Stimulated activated naive CD4-positive, alpha-beta T cell (primary cell): ENCODE measurements at regions not wholly inside any gene's neighbourhood (a gene's known extent, or its start where the extent isn't known, plus 50 kb on each side); places are given as distances from the start of the nearest gene placed in this dataset.

Experiments used
- DNase-seq, 6 experiments: peaks; one replicate each; lab custom pipeline; 2025; lab: John Stamatoyannopoulos, UW

DNA sequence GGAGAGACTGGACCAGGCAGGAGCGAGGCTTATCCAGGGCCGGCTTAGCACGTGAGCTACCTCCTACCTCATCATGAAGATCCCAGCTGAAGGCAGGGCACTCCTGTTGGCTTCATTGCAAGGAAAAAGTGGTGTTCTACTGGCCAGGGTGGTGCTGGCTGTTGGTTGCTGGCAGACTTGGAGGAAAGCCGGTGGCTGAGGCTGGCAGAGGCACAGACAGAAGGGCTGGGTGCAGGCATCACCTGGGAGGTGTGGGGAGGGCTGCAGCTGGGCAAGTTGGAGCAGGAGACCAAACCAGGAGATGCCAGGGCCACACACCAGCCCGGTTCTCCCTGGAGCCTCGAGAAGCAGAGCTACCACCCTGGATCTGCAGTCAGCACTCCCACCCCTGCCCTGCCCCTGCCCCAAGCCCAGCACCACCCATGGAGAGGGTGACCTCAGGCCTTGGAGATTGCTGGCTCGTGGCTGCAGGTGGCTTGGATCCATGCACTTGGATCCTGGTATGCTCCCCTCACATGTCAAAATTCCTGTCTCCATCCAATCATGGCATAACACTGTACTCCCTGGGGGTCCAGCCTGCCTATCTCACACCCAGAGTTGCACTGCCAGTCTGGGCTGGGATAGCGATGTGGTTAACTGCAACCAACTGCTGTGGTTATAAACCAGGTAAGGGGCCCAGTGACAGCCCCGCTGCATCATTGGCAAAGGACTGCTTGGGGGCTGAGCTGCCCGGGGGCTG lies 49.7 kb downstream of the GLI2 start:
- DNase-seq: no peak

DNA sequence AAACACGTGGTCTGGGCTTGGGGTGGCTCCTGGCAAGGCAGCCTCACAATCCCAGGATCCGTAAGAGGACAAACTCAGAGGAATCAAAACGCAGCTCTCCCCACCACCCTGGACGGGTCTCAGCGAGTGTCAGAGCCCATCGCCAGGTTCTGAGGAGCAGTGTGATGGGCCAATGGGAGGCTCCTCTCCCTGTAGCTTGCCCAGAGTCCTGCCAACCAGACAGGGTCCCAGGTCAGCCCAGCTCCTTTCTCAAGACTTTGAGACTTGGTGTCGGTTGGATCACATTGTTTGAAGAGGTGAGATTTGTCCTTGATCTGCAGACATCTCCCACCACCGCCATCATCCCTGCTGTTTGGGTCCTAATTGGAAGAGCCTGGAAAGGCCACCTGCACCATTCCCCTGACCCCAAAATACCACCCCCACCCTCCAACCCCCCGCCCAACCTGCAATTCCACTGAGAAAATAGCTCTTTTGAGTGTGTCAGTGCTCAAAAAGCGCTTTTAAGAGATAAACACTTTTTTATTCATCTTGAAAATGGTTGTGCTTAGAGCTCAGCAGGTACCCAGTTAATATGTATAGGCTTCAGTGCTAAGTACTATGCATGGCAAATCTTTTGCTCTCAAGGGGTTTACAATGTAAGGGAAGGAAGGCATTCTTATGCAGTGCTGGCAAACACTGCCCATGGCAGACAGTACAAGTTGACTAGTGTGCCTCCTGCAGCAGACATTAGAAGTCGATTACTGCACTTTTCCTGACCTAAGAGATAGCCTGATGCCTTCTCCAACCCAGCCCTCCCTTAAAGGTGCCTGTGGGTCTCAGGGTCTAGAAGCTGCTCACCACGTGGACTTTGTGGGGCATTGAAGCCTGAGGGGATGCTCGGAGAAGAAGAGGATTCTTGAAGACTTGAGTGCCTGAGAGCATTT lies 50.6 kb downstream of the GLI2 start:
- no peak for DNase-seq

DNA sequence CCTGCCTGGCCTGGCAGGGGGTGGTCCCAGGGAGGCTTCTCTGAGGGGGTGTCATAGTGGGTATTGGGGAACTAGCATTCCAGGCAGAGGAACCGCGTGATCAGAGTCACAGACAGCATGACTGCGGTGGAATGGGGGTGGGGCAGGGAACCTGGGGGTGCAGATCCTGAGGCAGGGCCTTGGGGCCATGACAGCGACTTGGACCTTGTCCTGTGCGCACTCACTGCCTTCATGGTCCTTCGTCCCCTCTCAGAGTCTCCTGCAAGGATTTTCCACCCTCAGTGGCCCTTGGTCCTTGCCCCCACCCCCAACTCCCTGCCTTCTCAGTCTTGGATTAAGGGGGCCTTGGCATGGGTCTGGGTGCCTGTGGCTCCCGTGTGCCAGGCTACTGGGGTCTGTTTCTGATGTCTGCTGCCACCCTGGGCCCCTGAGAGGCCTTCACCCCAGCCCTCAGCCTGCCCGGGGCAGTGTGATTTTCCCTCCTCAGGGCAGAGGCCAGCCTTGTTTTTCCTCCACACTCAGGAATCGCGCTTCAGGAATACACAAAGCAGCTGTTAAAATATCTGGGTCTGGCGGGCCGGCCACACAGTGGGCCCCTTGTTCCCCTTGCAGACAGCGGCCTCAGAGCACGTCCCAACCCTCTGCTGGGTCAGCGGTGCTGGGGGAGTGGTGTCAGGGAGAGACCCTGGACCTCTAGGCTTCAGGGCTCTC lies 51.6 kb downstream of the GLI2 start:
- no peak for DNase-seq

DNA sequence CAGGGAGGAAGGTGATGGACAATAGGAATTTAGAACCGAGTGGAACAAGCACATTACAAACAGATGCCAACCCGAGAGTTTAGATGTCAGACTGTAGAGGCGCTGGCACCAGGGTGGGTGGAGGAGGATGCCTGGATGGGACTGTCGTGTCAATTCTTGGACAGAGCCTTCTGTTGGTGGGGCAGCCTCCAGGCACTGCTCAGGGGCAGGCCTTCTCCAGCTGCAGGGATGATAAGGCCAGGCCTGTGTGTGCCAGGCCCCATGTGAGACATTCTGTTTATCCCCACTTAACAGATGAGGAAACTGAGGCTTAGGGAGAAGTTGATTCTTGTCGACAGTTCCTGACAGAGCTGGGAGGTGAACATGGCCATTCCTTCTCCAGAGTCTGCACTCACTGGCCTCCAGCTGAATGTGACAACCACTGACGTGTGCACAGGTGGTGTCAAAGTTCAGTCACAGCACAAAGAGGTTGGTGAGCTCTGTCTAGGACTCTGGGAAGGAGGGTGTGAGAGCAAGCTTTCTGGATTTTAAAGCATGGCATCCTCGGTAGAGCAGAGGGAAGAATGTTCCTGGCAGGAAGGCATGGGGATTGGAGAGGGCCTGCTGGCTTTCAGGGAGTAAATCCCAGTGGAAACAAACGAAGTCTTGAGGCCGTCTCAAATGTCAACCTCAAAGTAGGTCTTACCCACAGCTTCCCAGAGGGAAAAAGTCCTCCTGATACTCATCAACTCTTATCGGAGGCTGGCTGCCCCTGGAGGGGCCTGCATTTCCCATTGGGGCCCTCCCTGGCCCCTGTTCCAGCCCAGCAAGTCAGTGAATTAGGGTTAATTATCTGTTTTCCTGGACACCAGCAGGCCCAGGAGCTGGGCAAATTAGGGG lies 52.4 kb downstream of the GLI2 start:
- DNase-seq: no peak

DNA sequence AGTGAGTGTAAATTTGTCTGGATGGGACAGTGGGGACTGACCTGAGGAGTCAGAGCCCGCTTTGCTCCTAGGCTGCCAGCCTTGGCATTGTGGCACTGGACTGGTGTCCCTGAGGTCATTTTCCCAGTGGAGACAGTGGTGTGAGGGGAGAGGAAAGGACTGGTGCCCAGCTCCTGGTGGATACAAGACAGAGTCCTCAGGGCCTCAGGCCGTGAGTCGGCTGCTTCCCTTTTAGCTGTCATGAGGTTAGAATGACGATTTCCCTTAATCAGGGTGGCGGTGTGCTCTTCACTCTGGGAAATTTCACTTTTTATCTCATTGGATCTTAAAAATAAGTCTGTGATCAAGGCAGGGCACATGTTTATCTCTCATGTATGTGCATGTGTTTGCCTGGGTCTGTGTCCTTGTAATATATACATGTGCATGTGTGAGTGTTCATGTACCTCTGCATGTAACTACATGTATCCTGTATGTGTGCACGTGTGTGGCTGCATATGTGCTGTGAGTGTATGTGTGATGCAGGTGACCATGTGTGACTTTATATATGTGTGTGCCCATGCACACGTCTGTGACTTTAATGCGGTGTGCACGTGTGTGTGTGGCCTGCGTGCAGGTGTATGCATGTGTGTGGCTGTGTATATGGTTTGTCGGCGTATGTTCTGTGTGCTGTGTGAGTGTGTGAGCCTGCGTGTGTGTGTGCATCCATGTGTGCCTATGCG lies 55.7 kb downstream of the GLI2 start:
- DNase-seq: no peak

DNA sequence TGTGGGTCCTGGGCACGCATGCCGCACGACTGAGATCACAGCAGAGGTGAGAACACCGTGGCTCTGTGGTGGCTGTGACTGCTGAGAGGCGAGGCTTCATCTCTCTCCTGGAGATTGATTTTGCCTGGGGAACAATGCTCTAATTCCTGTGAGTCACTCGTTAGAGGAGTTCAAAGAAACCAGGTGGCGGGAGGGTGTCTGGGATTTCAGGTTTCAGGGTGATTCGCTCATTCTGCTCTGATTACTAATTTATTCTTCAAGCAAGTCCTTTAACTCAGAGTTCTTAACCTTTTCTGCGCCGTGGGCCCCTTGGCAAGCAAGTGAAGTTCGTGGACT lies 56.3 kb downstream of the GLI2 start:
- DNase-seq: no peak

DNA sequence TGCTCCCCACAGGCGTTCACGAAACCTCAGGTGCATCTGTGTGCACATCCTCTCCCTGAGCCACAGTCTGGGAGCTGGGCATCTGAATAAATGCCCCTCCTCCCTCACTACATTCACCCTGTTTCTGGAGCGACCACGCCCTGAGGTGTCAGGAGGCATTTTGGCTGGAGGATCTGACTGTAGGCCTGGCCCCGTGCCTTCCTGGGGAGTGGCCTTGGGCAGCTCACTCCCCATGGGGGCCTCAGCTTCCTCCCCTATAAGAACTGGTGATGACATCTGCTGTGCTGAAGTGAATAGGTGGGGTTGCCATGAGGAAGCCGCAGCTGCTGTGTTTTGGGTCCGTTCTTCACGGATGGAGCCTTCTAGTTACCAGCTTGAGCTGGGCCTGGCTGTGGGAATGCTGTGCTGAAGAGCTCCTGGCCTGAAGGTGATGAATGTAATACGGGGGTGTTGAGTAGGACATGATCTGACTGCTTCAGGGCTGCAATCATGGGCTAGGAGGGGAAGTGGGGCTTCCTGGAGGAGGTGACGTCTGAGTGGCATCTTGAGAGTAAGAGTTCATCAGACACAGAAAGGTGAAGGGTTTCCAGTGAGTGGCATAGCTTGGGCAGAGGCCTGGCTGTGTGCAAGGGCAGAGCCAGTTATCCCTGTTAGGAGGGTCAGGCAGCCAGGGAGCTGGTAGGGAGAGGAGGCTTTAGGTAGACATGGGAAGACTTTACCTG lies 58.2 kb downstream of the GLI2 start:
- DNase-seq: no peak

DNA sequence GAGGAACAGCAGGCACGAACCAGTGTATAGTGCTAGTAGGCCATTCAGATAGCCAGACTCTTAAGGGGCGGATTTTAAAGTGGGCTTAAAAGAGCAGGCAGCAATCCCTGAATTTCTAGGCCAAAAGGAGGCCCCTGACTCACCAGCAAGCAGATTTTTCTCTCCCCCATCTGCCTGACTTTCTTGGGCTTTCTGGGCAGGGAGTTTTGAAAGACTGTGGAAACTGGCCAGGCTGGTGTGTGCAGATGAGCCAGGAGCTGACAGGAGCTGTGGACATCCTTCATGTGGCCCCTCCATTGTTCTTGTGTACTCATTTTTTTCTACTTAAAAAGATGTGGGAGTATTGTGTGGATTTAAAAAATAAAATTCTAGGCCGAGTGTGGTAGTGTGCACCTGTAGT lies 59.0 kb downstream of the GLI2 start:
- DNase-seq: no peak

DNA sequence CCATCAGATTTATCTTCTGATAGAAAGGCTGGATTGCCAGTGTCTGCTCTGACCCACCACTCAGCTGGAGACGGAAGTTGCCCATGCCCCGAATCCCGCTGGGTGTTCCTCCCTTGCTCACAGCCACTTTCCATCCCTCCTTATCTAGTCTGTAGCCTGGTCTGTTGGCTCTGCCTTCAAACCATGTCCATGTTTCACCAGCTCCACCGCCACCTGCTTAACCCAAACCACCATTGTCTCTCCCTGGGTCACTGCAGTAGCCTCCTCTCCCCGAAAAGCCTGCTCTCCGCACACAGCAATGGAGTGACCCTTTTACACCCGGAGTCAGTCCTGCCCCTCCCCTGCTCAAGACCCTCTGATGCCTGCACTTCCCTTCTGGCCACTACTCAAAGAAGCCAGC lies 60.4 kb downstream of the GLI2 start:
- DNase-seq: no peak

DNA sequence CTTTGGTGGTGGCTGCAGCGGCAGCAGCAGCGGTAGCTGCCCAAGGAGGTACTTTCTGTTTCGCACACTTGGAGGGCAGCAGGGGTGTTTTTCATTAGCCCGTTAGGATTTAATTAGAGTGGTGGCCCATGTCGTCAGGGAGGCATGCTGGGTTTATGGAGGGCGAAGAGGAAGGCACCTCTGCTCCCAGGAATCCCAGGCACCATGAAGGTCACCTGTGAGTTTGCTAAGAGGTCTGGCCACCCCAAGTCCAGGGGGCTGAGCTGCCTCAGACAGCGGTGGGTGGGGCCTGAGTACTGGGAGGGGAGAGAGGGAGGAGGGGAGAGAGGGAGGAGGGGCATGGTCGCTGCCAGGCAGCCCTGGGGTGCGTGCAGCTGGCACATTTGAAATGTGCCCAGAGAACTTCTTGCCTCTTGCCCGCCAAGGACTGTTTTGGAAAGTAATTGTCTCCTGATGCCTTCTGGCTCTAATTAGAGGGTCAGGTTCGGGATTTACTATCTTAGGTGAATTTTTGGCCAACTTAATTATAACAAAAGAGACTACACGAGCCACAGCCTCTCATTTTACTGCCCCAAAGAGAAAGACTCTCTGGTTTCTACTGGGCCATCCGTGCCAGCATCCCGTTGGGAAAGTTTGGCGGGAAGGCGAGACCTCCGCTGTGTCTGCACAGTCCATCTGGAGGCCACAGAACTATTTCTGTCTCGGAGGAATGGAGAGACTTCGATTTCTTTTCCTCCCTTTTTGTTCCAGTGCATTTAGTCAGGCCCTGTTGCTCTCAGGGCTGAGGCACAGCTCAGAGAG lies 62.0 kb downstream of the GLI2 start:
- no peak for DNase-seq

DNA sequence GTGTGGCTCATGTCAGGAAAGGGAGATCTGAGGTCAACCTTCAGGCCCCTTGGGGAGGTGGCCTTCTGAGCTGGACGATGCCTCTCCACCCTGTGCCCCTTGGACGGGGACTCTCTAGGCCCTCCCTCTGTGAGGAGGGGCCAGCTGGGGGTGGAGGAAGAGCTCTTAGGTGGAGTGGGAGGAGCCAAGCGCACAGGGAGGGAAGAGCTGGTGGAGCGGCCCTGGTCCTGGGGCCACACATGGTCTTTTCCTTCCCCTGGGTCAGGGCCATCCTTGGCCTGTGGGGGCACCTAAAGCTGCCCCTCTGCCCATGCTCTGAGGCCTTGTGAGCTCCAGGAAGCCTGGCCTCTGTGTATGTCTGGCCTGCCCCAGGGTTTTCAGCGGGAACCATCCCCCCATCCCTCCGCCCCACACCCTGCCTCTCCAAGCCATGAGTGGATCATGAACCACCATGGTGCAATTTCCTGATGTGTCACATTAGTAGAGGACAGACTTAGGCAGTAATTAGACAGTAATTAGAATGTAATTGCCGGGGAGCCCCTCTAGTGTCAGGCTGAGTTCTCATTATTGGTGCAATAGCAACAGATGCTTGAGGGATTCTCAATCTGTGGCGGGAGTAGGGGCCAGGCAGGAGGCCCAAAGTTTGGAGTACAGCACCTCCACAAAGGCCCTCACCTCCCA lies 63.0 kb downstream of the GLI2 start:
- DNase-seq: no peak

DNA sequence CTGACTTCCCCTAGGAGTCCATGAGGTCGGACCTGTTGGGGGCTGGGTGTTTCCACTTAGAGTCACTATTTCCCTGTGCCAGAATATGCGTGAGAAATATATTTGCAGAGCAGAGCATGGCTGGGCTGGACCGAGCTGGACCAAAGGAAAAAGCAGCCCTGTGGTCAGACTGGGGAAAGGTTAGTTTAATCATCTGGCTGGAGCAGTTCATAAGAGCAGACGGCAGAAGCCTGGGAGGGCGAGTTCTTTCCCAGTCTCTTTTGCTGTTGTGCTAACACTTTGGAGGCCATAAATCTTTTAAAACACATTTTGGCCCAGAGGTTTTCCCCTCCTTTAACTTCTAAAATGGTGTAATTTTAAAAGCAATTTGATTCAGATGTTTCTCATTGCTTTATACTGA lies 66.5 kb downstream of the GLI2 start:
- no peak for DNase-seq

DNA sequence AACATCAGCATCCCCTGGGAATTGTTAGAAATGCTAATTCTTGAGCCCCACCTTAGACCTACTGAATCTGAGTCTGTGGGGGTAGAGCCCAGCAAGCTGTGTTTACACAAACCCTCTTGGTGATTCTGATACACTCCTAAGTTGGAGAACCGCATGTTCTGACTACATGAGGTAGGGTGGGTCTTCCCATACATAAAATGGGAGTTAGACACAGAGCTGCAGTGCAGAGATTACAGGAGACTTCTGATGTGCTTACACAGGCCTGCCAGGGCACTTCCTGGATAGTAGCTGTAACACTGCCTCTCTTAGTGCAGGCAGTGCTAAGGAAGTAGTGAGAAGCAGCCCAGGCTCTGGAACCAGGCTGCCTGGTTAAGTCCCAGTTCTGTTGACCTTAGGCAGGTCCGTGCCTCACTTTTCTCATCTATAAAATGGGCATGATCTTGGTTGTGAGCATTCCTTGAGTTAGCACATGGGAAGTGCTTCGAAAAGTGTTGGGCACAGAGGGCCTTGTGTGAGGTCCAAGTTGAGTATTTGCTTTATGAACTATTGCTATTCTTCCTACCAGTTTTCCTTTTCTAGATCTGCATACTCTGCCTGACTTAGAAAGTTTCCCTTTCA lies 67.3 kb downstream of the GLI2 start:
- DNase-seq: no peak

DNA sequence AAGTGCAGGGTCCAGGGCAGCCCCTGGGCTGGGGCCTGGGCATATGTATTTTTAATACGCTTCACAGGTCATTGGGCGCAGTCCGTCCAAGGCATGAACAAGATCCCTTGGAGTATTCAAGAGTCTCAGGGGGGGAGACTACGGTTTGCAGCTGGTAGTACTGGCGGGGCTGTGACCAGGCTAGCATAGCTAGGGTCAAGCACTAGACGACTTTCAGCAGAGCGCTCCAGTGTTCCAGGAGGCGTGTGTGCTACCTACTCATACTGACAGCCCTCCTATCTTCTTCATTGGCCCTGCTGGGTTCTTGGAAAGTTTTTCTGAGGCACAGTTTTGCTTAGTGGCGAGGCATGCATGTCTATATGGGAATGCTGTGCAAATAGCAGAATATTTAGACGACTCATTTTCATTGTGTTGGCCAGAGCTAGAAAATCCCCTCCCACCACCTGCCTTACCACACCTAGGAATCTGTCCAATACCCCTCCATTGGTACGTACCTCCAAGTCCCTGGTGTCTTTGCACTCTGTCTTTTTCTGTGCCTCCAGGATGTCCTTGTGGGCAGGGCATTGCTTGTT lies 68.2 kb downstream of the GLI2 start:
- DNase-seq: no peak

DNA sequence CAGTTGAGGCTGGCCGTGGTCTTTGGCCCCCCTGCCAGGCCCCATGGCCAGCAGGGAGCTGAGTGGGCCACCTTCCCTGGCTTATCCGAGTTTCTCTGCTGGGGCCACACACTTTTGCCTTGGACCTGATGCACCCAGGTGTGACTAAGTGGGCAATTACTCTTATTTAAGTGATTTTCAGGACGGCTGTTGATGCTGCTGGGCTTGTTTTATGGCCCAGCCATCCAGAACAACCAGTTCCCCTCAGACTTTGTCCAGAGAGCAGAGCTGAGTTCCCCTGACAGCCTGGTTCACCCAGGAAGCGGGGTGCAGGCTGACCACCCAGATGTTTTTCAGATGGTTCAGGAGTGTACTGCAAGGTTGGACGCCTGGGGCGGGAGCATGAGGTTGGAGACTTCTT lies 68.8 kb downstream of the GLI2 start:
- no peak for DNase-seq

DNA sequence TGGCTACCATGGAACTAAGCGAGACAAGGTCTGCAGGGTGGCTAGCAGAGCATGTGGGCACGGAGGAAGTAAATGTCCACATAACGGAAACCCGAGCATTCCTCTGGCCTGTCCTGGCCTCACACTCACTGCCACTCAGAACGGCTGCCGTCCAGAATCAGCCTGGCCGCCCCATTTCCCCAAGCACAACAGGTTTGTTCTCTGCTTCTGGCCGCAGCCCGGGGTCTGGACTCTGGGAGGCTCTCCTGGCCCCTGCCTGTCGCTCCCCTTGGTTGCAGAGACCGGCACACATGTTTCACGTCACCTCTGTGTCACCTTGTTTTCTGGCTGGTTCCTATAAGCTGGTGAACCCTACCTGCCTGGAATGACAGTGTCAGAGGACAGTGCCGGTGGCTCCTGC lies 69.3 kb downstream of the GLI2 start:
- no peak for DNase-seq

DNA sequence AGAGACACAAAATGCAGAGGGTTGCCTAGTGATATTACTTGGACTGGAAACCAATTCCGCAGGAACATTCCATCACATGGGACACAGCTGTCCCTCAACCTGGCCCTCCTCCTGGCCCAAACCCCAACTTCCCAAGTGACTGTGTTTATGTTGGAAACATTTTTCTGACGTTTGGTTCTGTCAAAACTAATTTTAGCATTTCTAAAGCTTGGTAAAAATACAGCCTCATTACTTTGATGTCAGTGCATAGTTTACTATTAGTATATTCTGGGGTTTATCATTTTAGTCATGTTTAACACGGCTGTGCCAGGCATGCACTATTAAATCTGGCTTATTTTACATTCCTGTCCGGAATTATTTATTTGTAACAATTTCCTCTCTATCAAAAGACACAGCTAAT lies 69.9 kb downstream of the GLI2 start:
- DNase-seq: no peak

DNA sequence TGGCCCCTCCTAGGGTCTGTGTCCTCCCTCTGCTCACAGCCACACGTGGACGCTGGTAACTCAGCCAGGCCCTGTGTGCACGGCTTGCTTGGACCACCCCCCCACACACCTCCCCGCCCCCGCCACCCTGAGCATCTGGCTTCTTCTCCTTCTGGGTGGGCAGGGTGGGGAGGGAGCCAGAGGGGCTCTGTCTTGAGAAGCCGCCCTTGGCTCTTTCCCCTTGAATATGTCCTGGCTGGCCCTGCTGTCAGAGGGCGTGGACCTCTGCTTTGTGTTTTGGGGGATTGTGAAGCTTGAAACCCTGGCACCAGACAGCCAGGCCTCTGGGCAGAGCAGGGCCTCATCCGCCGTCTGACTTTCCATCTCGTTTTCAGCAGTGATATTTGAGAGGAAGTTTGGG lies 72.1 kb downstream of the GLI2 start:
- DNase-seq: no peak
